M059J (cell line): ENCODE measurements at regions not wholly inside any gene's neighbourhood (a gene's known extent, or its start where the extent isn't known, plus 50 kb on each side); places are given as distances from the start of the nearest gene placed in this dataset.

Experiments
- DNase-seq: peaks from one replicate; pipeline ENCODE4 v3.0.0-alpha.2; 2012; ENCODE audit warnings: low read depth

GRCh38 chr1:78203410-78203982 lies 157.7 kb downstream of the GIPC2 start:
- peak; percentile 77 for DNase-seq

- peak; percentile 77 for DNase-seq
Observed at GRCh38 chr1:78210175-78210574, 164.4 kb downstream of the GIPC2 start.

- peak; percentile 18 for DNase-seq
Observed at GRCh38 chr1:78211483-78212092, 165.8 kb downstream of the GIPC2 start.

- DNase-seq: no peak
Observed at GRCh38 chr1:78214334-78214733, 168.6 kb downstream of the GIPC2 start.

- DNase-seq: peak; percentile 52
Observed at GRCh38 chr1:78222225-78222959, 176.6 kb downstream of the GIPC2 start.

GRCh38 chr1:78222960-78223358 lies 177.2 kb downstream of the GIPC2 start:
- no peak for DNase-seq

- DNase-seq: peak; percentile 70
Observed at GRCh38 chr1:78223417-78224215, 177.8 kb downstream of the GIPC2 start.

- no peak for DNase-seq
Observed at GRCh38 chr1:78224246-78224785, 178.6 kb downstream of the GIPC2 start.

- DNase-seq: peak; percentile 95
Observed at GRCh38 chr1:78224861-78225552, 179.2 kb downstream of the GIPC2 start.

- DNase-seq: no peak
Observed at GRCh38 chr1:78226784-78227183, 181.0 kb downstream of the GIPC2 start.

GRCh38 chr1:78227705-78228635 lies 182.2 kb downstream of the GIPC2 start:
- DNase-seq: no peak

GRCh38 chr1:78229344-78229743 lies 183.6 kb downstream of the GIPC2 start:
- DNase-seq: peak; percentile 89

- no peak for DNase-seq
Observed at GRCh38 chr1:78231477-78231876, 185.7 kb downstream of the GIPC2 start.

GRCh38 chr1:78231894-78232293 lies 186.1 kb downstream of the GIPC2 start:
- no peak for DNase-seq

- DNase-seq: no peak
Observed at GRCh38 chr1:78232630-78233029, 186.9 kb downstream of the GIPC2 start.

GRCh38 chr1:78234496-78234895 lies 188.7 kb downstream of the GIPC2 start:
- DNase-seq: no peak

- DNase-seq: peak; percentile 67
Observed at GRCh38 chr1:78236716-78237115, 190.9 kb downstream of the GIPC2 start.

GRCh38 chr1:78237364-78237916 lies 191.7 kb downstream of the GIPC2 start:
- peak; percentile 74 for DNase-seq

- no peak for DNase-seq
Observed at GRCh38 chr1:78240191-78240590, 194.4 kb downstream of the GIPC2 start.

GRCh38 chr1:78240755-78241154 lies 195.0 kb downstream of the GIPC2 start:
- DNase-seq: no peak
